SJSA1 (cell line): ENCODE measurements at regions not wholly inside any gene's neighbourhood (a gene's known extent, or its start where the extent isn't known, plus 50 kb on each side); places are given as distances from the start of the nearest gene placed in this dataset.

Source experiments
- DNase-seq, 2 experiments: peaks; one replicate each; pipeline ENCODE4 v3.0.0-alpha.2; 2015 to 2020; ENCODE audit warnings: low spot score in 2 of 2, low read depth in 1 of 2
- H3K27ac ChIP-seq: fragments of 250-450 bp; sonication (Bioruptor Pico); 2 replicates; pipeline ENCODE4 v1.5.1; 2020; ENCODE audit warnings: mild to moderate bottlenecking, moderate library complexity
- H3K27me3 ChIP-seq: fragments of 250-450 bp; sonication (Bioruptor Pico); replicated peaks from 2 replicates; pipeline ENCODE4 v1.5.1; 2020; ENCODE audit warnings: mild to moderate bottlenecking, moderate library complexity
- H3K36me3 ChIP-seq: fragments of 250-450 bp; sonication (Bioruptor Pico); 2 replicates; pipeline ENCODE4 v1.5.1; 2020; ENCODE audit warnings: mild to moderate bottlenecking
- H3K4me1 ChIP-seq: fragments of 250-450 bp; sonication (Bioruptor Pico); replicated peaks from 2 replicates; pipeline ENCODE4 v1.6.1; 2021; ENCODE audit warnings: mild to moderate bottlenecking
- H3K4me3 ChIP-seq: fragments of 250-450 bp; sonication (Bioruptor Pico); 2 replicates; pipeline ENCODE4 v1.5.1; 2020; ENCODE audit warnings: mild to moderate bottlenecking
- H3K9me3 ChIP-seq: fragments of 250-450 bp; sonication (Bioruptor Pico); replicated peaks from 2 replicates; pipeline ENCODE4 v1.5.1; 2020; ENCODE audit warnings: mild to moderate bottlenecking

- no peaks in the 10 kb centered on the region for H3K9me3 ChIP-seq
- H3K36me3 ChIP-seq = no peaks in the 10 kb centered on the region
- H3K27me3 ChIP-seq = no peaks in the 10 kb centered on the region
- H3K4me1 ChIP-seq = peaks cover 8% of the 10 kb centered on the region
- H3K4me3 ChIP-seq = no peak overlapping the region
- no peak for DNase-seq
- H3K27ac ChIP-seq = no peak overlapping the region
Measured at GRCh38 chr2:207324001-207324400, 158.3 kb upstream of the KLF7 start.

- Histone ChIP-seq H3K27ac (no peak overlapping the region), H3K27me3 (no peaks in the 10 kb centered on the region), H3K9me3 (no peaks in the 10 kb centered on the region), H3K36me3 (no peaks in the 10 kb centered on the region), H3K4me3 (no peak overlapping the region), H3K4me1 (peaks cover 8% of the 10 kb centered on the region)
- no peak for DNase-seq
Measured at GRCh38 chr2:207327513-207327912, 161.8 kb upstream of the KLF7 start.

GRCh38 chr2:207328944-207329386 lies 163.2 kb upstream of the KLF7 start:
- no peak overlapping the region for H3K4me3 ChIP-seq
- DNase-seq = no peak
- no peaks in the 10 kb centered on the region for H3K9me3 ChIP-seq
- no peak overlapping the region for H3K27ac ChIP-seq
- peaks cover 18% of the 10 kb centered on the region for H3K4me1 ChIP-seq
- H3K27me3 ChIP-seq = no peaks in the 10 kb centered on the region
- H3K36me3 ChIP-seq = no peaks in the 10 kb centered on the region

DNA sequence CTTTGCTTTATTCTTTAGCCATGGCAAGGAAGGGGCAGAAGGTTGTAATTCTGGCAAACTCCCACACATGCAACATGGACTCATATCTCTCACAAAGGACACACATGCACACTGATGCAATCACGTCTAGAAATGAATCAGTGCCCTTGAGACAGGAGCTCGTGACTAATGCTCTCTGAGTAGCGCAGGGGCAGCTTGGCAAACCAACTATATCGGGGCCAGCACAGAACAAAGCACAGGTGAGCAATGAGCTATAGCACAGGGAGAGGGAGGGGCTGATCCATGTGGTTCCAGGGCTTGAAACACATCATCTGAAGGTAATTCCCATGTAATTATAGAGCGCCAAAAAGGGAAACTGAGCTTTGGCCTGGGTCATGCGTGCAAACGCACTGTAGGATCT lies 165.2 kb upstream of the KLF7 start:
- peaks cover 33% of the 10 kb centered on the region for H3K4me1 ChIP-seq
- H3K27ac ChIP-seq = no peak overlapping the region
- no peaks in the 10 kb centered on the region for H3K9me3 ChIP-seq
- H3K36me3 ChIP-seq = no peaks in the 10 kb centered on the region
- H3K27me3 ChIP-seq = no peaks in the 10 kb centered on the region
- no peak overlapping the region for H3K4me3 ChIP-seq
- peak; percentile 40 to 56 for DNase-seq

DNA sequence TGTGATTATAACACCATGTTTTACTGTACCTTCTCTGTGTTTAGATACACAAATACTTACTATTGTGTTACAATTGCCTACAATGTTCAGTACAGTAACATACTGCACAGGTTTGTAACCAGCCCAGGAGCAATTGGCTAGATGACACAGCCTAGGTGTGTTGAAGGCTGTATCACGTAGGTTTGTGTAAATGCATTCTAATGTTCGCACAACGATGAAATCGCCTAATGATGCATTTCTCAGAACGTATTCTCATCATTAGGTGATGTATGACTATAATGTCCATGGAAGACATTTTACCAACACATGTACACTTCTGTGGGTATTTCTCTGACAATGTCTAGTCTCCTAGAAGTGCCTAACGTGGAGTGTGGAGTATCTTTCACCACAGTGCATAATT lies 165.9 kb upstream of the KLF7 start:
- Histone ChIP-seq H3K4me3 (no peak overlapping the region), H3K4me1 (peaks cover 40% of the 10 kb centered on the region), H3K9me3 (no peaks in the 10 kb centered on the region), H3K36me3 (no peaks in the 10 kb centered on the region), H3K27me3 (no peaks in the 10 kb centered on the region), H3K27ac (no peak overlapping the region)
- no peak for DNase-seq

- Histone ChIP-seq H3K4me3 (no peak overlapping the region), H3K27ac (no peak overlapping the region), H3K4me1 (peaks cover 48% of the 10 kb centered on the region)
Measured at GRCh38 chr2:207332480-207333212, 166.9 kb upstream of the KLF7 start.

DNA sequence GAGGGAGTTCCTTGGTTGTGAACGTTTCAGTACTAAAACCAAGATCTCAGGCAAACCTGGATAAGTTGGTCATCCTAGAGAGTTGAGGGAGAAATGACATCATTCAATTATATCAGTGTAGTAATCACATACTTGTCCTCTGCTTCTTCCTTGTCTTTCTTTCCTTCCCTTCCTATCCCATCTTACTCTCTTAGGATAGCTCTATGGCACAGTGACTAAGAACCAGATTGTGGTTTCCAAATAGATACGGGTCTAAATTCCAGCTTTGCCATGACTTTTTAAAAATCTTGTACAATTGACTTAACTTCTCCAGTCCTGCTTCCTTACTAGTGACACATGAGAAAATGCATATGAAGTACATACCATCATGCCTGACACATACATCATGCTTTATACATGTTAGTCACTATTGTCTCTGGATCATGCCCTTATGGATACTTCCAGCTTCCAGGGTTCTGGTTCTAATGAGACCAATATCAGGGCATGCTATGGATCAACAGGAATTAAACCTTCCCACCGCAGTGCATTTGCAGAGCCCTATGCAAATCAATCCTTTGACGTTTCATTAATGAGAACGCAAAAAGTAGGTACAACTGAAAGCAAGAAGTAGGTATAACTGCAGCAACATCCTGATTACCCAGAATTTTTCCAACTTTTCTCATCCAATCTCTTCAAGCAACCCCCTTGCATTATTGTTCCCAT lies 168.0 kb upstream of the KLF7 start:
- Histone ChIP-seq H3K4me1 (peaks cover 51% of the 10 kb centered on the region), H3K36me3 (no peaks in the 10 kb centered on the region), H3K27me3 (no peaks in the 10 kb centered on the region), H3K27ac (peak overlapping the region; percentile 97), H3K9me3 (no peaks in the 10 kb centered on the region), H3K4me3 (peak overlapping the region; percentile 26)
- DNase-seq = peak in 1 of 2 experiments; percentile 55

More at GRCh38 chr2:207332480-207333212, 166.9 kb upstream of the KLF7 start:
- no peak for DNase-seq
- Histone ChIP-seq H3K27me3 (no peaks in the 10 kb centered on the region), H3K9me3 (no peaks in the 10 kb centered on the region), H3K36me3 (no peaks in the 10 kb centered on the region)

DNA sequence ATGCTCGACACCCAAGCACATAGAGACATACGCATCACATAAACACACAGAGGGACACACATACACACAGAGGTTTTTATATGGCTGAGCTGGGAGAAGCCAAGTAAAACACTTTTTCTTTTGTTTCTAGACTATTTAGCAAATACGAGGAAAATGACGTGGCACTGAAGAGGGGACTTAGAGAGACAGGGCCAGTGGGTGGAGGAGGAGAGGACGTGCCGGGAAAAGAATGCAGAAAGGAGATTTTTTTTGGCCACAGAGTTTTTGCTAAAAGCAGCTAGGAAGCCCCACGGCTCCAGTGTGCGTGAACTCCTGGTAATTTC lies 168.5 kb upstream of the KLF7 start:
- H3K9me3 ChIP-seq = no peaks in the 10 kb centered on the region
- H3K4me1 ChIP-seq = peaks cover 51% of the 10 kb centered on the region
- H3K4me3 ChIP-seq = peak overlapping the region; percentile 26
- H3K27me3 ChIP-seq = no peaks in the 10 kb centered on the region
- peak overlapping the region; percentile 97 for H3K27ac ChIP-seq
- H3K36me3 ChIP-seq = no peaks in the 10 kb centered on the region
- peak in 1 of 2 experiments; percentile 95 for DNase-seq

DNA sequence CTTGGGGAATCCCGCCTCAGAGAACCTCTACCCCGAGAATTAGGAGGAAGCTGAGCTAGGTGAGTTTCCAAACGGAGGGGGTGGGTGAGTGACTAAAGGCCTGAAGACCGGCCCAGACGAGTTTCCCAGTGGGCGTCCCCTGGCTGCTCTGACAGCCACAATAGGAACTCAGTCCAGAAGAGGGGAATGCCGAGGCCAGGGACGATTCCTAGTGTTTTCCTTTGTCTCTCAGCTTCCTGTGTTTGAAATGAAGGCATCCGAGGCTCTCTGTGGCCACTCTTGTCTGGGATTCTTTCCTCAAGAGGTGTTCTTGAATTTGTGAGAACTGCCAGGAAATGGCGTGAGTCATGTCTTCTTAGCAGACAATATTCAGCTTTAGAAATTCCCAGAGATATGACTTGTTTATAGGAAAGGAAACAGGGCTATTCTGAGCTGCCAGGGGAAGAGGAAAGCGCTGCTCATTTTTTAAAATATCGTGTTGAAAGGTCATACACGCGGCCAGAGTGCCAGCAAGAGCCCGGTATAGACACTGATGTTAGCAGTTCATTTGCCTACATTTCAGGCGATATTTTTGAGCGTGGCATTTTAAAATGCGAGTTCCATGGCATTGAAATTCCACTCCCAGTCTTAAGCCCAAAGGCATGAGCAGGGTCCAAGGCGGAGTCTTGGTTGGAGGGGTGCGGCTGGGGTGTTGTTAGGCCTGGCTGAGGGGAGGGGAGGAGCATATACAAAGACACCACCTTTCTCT lies 169.1 kb upstream of the KLF7 start:
- H3K27ac ChIP-seq = peak overlapping the region; percentile 97
- no peaks in the 10 kb centered on the region for H3K36me3 ChIP-seq
- H3K4me1 ChIP-seq = peaks cover 51% of the 10 kb centered on the region
- no peaks in the 10 kb centered on the region for H3K9me3 ChIP-seq
- peak overlapping the region; percentile 26 for H3K4me3 ChIP-seq
- peak; percentile 98 to 99 for DNase-seq
- no peaks in the 10 kb centered on the region for H3K27me3 ChIP-seq

DNA sequence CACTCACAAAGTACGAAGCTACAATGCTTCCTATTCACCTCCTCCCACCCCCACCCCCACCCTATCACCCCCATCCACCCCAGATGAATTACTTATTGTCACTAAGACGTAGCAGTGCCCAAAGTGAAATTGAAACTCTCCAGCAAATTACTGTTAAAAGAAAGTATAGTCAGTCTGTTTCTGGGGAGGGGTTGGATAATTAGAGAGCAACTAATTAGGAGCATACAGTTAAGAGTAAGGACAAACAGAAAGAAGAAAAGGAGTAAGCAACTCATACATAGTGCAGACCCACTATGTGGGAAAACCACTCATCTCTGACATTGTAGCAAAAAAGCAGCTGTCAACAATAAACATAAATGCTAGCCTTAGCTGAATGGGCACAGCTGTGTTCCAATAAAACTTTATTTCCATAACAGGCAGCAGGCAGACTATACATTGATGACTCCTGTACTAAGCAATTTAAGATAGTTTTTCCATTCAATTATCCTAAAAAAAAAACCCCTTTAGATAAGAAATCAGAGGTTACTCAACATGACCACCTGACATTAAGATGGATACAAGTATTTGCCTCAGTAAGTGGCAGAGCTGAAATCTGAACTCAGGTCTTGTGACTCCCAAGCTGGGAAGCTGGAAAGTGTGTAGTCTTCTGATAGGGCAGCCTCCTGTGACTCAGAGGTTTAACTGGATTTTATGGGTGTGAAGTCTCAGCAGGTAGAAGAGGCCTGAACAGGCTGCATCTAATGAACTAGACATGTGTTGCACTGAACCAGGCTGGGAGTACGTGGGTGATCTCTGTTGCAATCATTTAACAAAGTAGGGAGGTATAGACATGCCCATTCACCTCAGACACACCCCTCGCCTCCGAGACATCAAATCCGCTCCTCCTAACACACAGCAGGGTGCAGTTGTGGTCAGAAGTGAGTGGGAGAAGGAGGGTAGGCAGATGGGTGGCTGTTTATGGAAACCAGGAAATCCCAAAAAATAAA lies 171.8 kb upstream of the KLF7 start:
- H3K4me1 ChIP-seq = peaks cover 50% of the 10 kb centered on the region
- H3K27me3 ChIP-seq = no peaks in the 10 kb centered on the region
- H3K9me3 ChIP-seq = no peaks in the 10 kb centered on the region
- H3K36me3 ChIP-seq = no peaks in the 10 kb centered on the region
- peak overlapping the region; percentile 52 for H3K27ac ChIP-seq
- H3K4me3 ChIP-seq = no peak overlapping the region
- peak in 1 of 2 experiments; percentile 31 for DNase-seq

GRCh38 chr2:207338220-207338607 lies 172.5 kb upstream of the KLF7 start:
- no peaks in the 10 kb centered on the region for H3K9me3 ChIP-seq
- no peak overlapping the region for H3K4me3 ChIP-seq
- DNase-seq = no peak
- peaks cover 49% of the 10 kb centered on the region for H3K4me1 ChIP-seq
- no peak overlapping the region for H3K27ac ChIP-seq
- H3K27me3 ChIP-seq = no peaks in the 10 kb centered on the region
- no peaks in the 10 kb centered on the region for H3K36me3 ChIP-seq

- Histone ChIP-seq H3K27me3 (no peaks in the 10 kb centered on the region), H3K36me3 (no peaks in the 10 kb centered on the region), H3K4me1 (peaks cover 45% of the 10 kb centered on the region), H3K27ac (no peak overlapping the region), H3K9me3 (no peaks in the 10 kb centered on the region), H3K4me3 (no peak overlapping the region)
- DNase-seq = no peak
Measured at GRCh38 chr2:207338610-207339009, 172.9 kb upstream of the KLF7 start.

- Histone ChIP-seq H3K36me3 (no peaks in the 10 kb centered on the region), H3K27me3 (no peaks in the 10 kb centered on the region), H3K27ac (no peak overlapping the region), H3K4me3 (no peak overlapping the region), H3K9me3 (no peaks in the 10 kb centered on the region), H3K4me1 (peaks cover 38% of the 10 kb centered on the region)
- DNase-seq = no peak
Measured at GRCh38 chr2:207341112-207341750, 175.5 kb upstream of the KLF7 start.
